DMS114 treated with DMSO at 0.1 percent for 48 hours (cell line): ENCODE measurements at regions not wholly inside any gene's neighbourhood (a gene's known extent, or its start where the extent isn't known, plus 50 kb on each side); places are given as distances from the start of the nearest gene placed in this dataset.
"Not testable (repeated sequence)": the region's sequence is repeated elsewhere in the genome, so short reads cannot be mapped to it uniquely, and the experiment has no call there.

Experiments
- DNase-seq: peaks from one replicate; lab custom pipeline; 2025; ENCODE audit not compliant: unreplicated experiment; lab: John Stamatoyannopoulos, UW

GRCh38 chr4:181890911-181891310, 352.3 kb upstream of the TENM3 start:
- no peak for DNase-seq

GRCh38 chr4:181896614-181897013, 346.6 kb upstream of the TENM3 start:
- DNase-seq, result no peak

- no peak for DNase-seq
These were observed 345.3 kb upstream of the TENM3 start for GRCh38 chr4:181897935-181898334.

- DNase-seq, result not testable (repeated sequence)
These were observed 340.8 kb upstream of the TENM3 start for GRCh38 chr4:181902404-181902803.

- DNase-seq, result no peak
These were observed 337.5 kb upstream of the TENM3 start for GRCh38 chr4:181905708-181906107.

- no peak for DNase-seq
These were observed 335.0 kb upstream of the TENM3 start for GRCh38 chr4:181908168-181908567.

- no peak for DNase-seq
These were observed 333.8 kb upstream of the TENM3 start for GRCh38 chr4:181909368-181909767.

GRCh38 chr4:181911420-181911819, 331.8 kb upstream of the TENM3 start:
- DNase-seq, result no peak

GRCh38 chr4:181933471-181933870, 309.7 kb upstream of the TENM3 start:
- no peak for DNase-seq

GRCh38 chr4:181938631-181939030, 304.6 kb upstream of the TENM3 start:
- no peak for DNase-seq

GRCh38 chr4:181939199-181939945, 303.8 kb upstream of the TENM3 start:
- DNase-seq, result no peak

GRCh38 chr4:181944527-181944926, 298.7 kb upstream of the TENM3 start:
- no peak for DNase-seq

- DNase-seq, result no peak
These were observed 296.3 kb upstream of the TENM3 start for GRCh38 chr4:181946902-181947301.

GRCh38 chr4:181948839-181949382, 294.3 kb upstream of the TENM3 start:
- no peak for DNase-seq

GRCh38 chr4:181949704-181950312, 293.4 kb upstream of the TENM3 start:
- no peak for DNase-seq

GRCh38 chr4:181950372-181951127, 292.7 kb upstream of the TENM3 start:
- DNase-seq, result no peak

GRCh38 chr4:181951265-181951664, 291.9 kb upstream of the TENM3 start:
- DNase-seq, result no peak

GRCh38 chr4:181952478-181952877, 290.7 kb upstream of the TENM3 start:
- DNase-seq, result no peak

- DNase-seq, result no peak
These were observed 286.7 kb upstream of the TENM3 start for GRCh38 chr4:181956512-181956911.

- no peak for DNase-seq
These were observed 286.1 kb upstream of the TENM3 start for GRCh38 chr4:181957088-181957487.

- DNase-seq, result no peak
These were observed 284.8 kb upstream of the TENM3 start for GRCh38 chr4:181958446-181958845.

- no peak for DNase-seq
These were observed 284.1 kb upstream of the TENM3 start for GRCh38 chr4:181959121-181959520.
